A549 (cell line): ENCODE measurements at regions not wholly inside any gene's neighbourhood (a gene's known extent, or its start where the extent isn't known, plus 50 kb on each side); places are given as distances from the start of the nearest gene placed in this dataset.

Source experiments
- EP300 ChIP-seq, 2 experiments: fragments of >200 bp; sonication (Bioruptor Twin); formaldehyde crosslinking; IDR thresholded peaks; 2 replicates in 1 of 2; 3 replicates in 1 of 2; pipeline ENCODE4 v1.6.1; 2016 to 2017
- ESRRA ChIP-seq: fragments of 150-350 bp; IDR thresholded peaks from 2 replicates; pipeline ENCODE4 v1.6.1; 2014; ENCODE audit warnings: mild to moderate bottlenecking, low read length, borderline replicate concordance
- POLR2A ChIP-seq: IDR thresholded peaks from 2 replicates; pipeline ENCODE4 v1.6.1; 2012; ENCODE audit warnings: mild to moderate bottlenecking, low read length
- POLR2AphosphoS2 ChIP-seq: conservative IDR thresholded peaks from 2 replicates; pipeline ENCODE4 v1.6.1; 2012; ENCODE audit warnings: low read length, improper control_type of control experiment, inconsistent platforms
- RAD21 ChIP-seq, 2 experiments: fragments of >200 bp in 1 of 2; sonication (Bioruptor Twin) in 1 of 2; formaldehyde crosslinking in 1 of 2; IDR thresholded peaks in 1 of 2; conservative IDR thresholded peaks in 1 of 2; 2 replicates in 1 of 2; 3 replicates in 1 of 2; pipeline ENCODE4 v1.6.1; 2012 to 2018; ENCODE audit warnings: inconsistent platforms in 1 of 2
- RFX5 ChIP-seq: fragments of 450-650 bp; IDR thresholded peaks from 2 replicates; pipeline ENCODE4 v1.7.1; 2014; ENCODE audit warnings: antibody characterized with exemption, mild to moderate bottlenecking, moderate library complexity
- SREBF2 ChIP-seq: fragments of 450-650 bp; IDR thresholded peaks from 2 replicates; pipeline ENCODE4 v1.6.1; 2014; ENCODE audit warnings: mild to moderate bottlenecking, moderate library complexity
- TF ChIP-seq, protein P1 (sequence below): fragments of >200 bp; sonication (Bioruptor Twin); formaldehyde crosslinking; IDR thresholded peaks from 3 replicates; pipeline ENCODE4 v1.5.1; 2016

GRCh38 chr1:165999826-166000225 lies 167.0 kb downstream of the FAM78B start:
- TF ChIP-seq, protein P1, sequence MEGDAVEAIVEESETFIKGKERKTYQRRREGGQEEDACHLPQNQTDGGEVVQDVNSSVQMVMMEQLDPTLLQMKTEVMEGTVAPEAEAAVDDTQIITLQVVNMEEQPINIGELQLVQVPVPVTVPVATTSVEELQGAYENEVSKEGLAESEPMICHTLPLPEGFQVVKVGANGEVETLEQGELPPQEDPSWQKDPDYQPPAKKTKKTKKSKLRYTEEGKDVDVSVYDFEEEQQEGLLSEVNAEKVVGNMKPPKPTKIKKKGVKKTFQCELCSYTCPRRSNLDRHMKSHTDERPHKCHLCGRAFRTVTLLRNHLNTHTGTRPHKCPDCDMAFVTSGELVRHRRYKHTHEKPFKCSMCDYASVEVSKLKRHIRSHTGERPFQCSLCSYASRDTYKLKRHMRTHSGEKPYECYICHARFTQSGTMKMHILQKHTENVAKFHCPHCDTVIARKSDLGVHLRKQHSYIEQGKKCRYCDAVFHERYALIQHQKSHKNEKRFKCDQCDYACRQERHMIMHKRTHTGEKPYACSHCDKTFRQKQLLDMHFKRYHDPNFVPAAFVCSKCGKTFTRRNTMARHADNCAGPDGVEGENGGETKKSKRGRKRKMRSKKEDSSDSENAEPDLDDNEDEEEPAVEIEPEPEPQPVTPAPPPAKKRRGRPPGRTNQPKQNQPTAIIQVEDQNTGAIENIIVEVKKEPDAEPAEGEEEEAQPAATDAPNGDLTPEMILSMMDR: no peak
- TF ChIP-seq ESRRA: no peak
- no peak for TF ChIP-seq POLR2A
- TF ChIP-seq RAD21 (conservative IDR thresholded peaks at IDR 0.05 in 1 of 2, IDR thresholded peaks at IDR 0.05 in 1 of 2): no peak
- no peak for TF ChIP-seq POLR2AphosphoS2
- TF ChIP-seq EP300 (IDR thresholded peaks at IDR 0.05): no peak
- TF ChIP-seq SREBF2: no peak
- TF ChIP-seq RFX5: no peak
